ENCODE measurements at regions not wholly inside any gene's neighbourhood (a gene's known extent, or its start where the extent isn't known, plus 50 kb on each side); places are given as distances from the start of the nearest gene placed in this dataset.

- no peak overlapping the region for H3K4me3 ChIP-seq (ENCODE audit: low read length)
- no peaks in the 10 kb centered on the region for H3K27me3 ChIP-seq (ENCODE audit: low read length)
- ATAC-seq (no peak), DNase-seq (no peak)
- no peaks in the 10 kb centered on the region for H3F3A ChIP-seq (ENCODE audit: low read length, unreplicated experiment)
- no peaks in the 10 kb centered on the region for H4K20me1 ChIP-seq (ENCODE audit: low read length)
- no peaks in the 10 kb centered on the region for H3K9me3 ChIP-seq (ENCODE audit: low read length)
- H3K4me2 ChIP-seq (ENCODE audit: low read length): no peak overlapping the region
- POLR2A ChIA-PET (ENCODE audit: unreplicated experiment): no interaction called here
- intact Hi-C loops (cut with micrococcal nuclease): no loop called here
- no peaks in the 10 kb centered on the region for H3K79me2 ChIP-seq (ENCODE audit: low read length)
- no peaks in the 10 kb centered on the region for H3K4me1 ChIP-seq (ENCODE audit: insufficient read depth, low read length)
- no peaks in the 10 kb centered on the region for H3K36me3 ChIP-seq (ENCODE audit: low read depth, low read length)
- no peak overlapping the region for H3K27ac ChIP-seq (ENCODE audit: low read length)
- H3K9me2 ChIP-seq (replicated peaks; ENCODE audit: low read length): no peaks in the 10 kb centered on the region
- BruUV-seq (replicated peaks): no TSS peak
- no peak for TF ChIP-seq EZH2 (IDR thresholded peaks at IDR 0.05; ENCODE audit: low read length, unreplicated experiment)
- no peak for TF ChIP-seq EZH2phosphoT487 (IDR thresholded peaks at IDR 0.05; ENCODE audit: borderline replicate concordance, low read length)
- TF ChIP-seq CTCF (conservative IDR thresholded peaks at IDR 0.05; ENCODE audit: low read depth, low read length): no peak
- H3K9ac ChIP-seq (ENCODE audit: low read length): no peak overlapping the region
- H2AFZ ChIP-seq (ENCODE audit: low read length): no peak overlapping the region
- CTCF ChIA-PET: no interaction called here
Measured at GRCh38 chr6:147677647-147678046, 169.2 kb downstream of the SAMD5 start.

GRCh38 chr6:147678253-147678652 is 169.8 kb downstream of the SAMD5 start:
- TF ChIP-seq CTCF (conservative IDR thresholded peaks at IDR 0.05; ENCODE audit: low read depth, low read length) (no peak), EZH2phosphoT487 (IDR thresholded peaks at IDR 0.05; ENCODE audit: borderline replicate concordance, low read length) (no peak), EZH2 (IDR thresholded peaks at IDR 0.05; ENCODE audit: low read length, unreplicated experiment) (no peak)
- intact Hi-C loops (cut with micrococcal nuclease): no loop called here
- H4K20me1 ChIP-seq (ENCODE audit: low read length): no peaks in the 10 kb centered on the region
- no TSS peak for BruUV-seq (replicated peaks)
- no peak overlapping the region for H3K27ac ChIP-seq (ENCODE audit: low read length)
- no peak overlapping the region for H2AFZ ChIP-seq (ENCODE audit: low read length)
- H3K4me2 ChIP-seq (ENCODE audit: low read length): no peak overlapping the region
- H3K79me2 ChIP-seq (ENCODE audit: low read length): no peaks in the 10 kb centered on the region
- ATAC-seq: no peak
- ChIA-PET POLR2A (ENCODE audit: unreplicated experiment) (no interaction called here), CTCF (no interaction called here)
- no peaks in the 10 kb centered on the region for H3F3A ChIP-seq (ENCODE audit: low read length, unreplicated experiment)
- no peaks in the 10 kb centered on the region for H3K4me1 ChIP-seq (ENCODE audit: insufficient read depth, low read length)
- H3K9ac ChIP-seq (ENCODE audit: low read length): no peak overlapping the region
- H3K9me3 ChIP-seq (ENCODE audit: low read length): no peaks in the 10 kb centered on the region
- H3K27me3 ChIP-seq (ENCODE audit: low read length): no peaks in the 10 kb centered on the region
- H3K9me2 ChIP-seq (replicated peaks; ENCODE audit: low read length): no peaks in the 10 kb centered on the region
- no peak overlapping the region for H3K4me3 ChIP-seq (ENCODE audit: low read length)
- no peaks in the 10 kb centered on the region for H3K36me3 ChIP-seq (ENCODE audit: low read depth, low read length)
- DNase-seq: no peak

GRCh38 chr6:147684906-147685305 is 176.4 kb downstream of the SAMD5 start:
- POLR2A ChIA-PET (ENCODE audit: unreplicated experiment): no interaction called here
- intact Hi-C loops (cut with micrococcal nuclease): no loop called here

More at GRCh38 chr6:147684906-147685305, 176.4 kb downstream of the SAMD5 start:
- DNase-seq: no peak
- Histone ChIP-seq H3K4me2 (ENCODE audit: low read length) (no peak overlapping the region), H3K9me3 (ENCODE audit: low read length) (no peaks in the 10 kb centered on the region), H3K9ac (ENCODE audit: low read length) (no peak overlapping the region), H3K79me2 (ENCODE audit: low read length) (no peaks in the 10 kb centered on the region), H3K4me3 (ENCODE audit: low read length) (no peak overlapping the region), H3K36me3 (ENCODE audit: low read depth, low read length) (no peaks in the 10 kb centered on the region), H2AFZ (ENCODE audit: low read length) (no peak overlapping the region), H3F3A (ENCODE audit: low read length, unreplicated experiment) (no peaks in the 10 kb centered on the region), H3K4me1 (ENCODE audit: insufficient read depth, low read length) (no peaks in the 10 kb centered on the region), H3K27ac (ENCODE audit: low read length) (no peak overlapping the region), H3K9me2 (replicated peaks; ENCODE audit: low read length) (no peaks in the 10 kb centered on the region), H3K27me3 (ENCODE audit: low read length) (no peaks in the 10 kb centered on the region), H4K20me1 (ENCODE audit: low read length) (no peaks in the 10 kb centered on the region)
- no peak for ATAC-seq
- BruUV-seq (replicated peaks): no TSS peak
- CTCF ChIA-PET: no interaction called here
- TF ChIP-seq EZH2 (IDR thresholded peaks at IDR 0.05; ENCODE audit: low read length, unreplicated experiment) (no peak), CTCF (conservative IDR thresholded peaks at IDR 0.05; ENCODE audit: low read depth, low read length) (no peak), EZH2phosphoT487 (IDR thresholded peaks at IDR 0.05; ENCODE audit: borderline replicate concordance, low read length) (no peak)

Data from PC-3 (cell line).